RWPE2 (cell line): ENCODE measurements at regions not wholly inside any gene's neighbourhood (a gene's known extent, or its start where the extent isn't known, plus 50 kb on each side); places are given as distances from the start of the nearest gene placed in this dataset.
"Not testable (repeated sequence)": the region's sequence is repeated elsewhere in the genome, so short reads cannot be mapped to it uniquely, and the experiment has no call there.

Experiments used
- ATAC-seq: fragments of 200-7000 bp; cut with Tn5 transposase; 3 replicates; pipeline ENCODE4 v1.9.1; 2021; ENCODE audit warnings: low read depth
- DNase-seq: peaks from one replicate; pipeline ENCODE4 v3.0.0-alpha.2; 2020; ENCODE audit warnings: low spot score
- H3K27ac ChIP-seq: fragments of 450-650 bp; 2 replicates; pipeline ENCODE4 v1.5.1; 2017; ENCODE audit warnings: mild to moderate bottlenecking; ENCODE audit not compliant: poor library complexity, severe bottlenecking
- H3K27me3 ChIP-seq: fragments of 250-450 bp; sonication (Bioruptor Pico); 2 replicates; pipeline ENCODE4 v1.5.1; 2021; ENCODE audit warnings: mild to moderate bottlenecking, moderate library complexity; ENCODE audit not compliant: insufficient read depth, poor library complexity, severe bottlenecking
- H3K36me3 ChIP-seq: fragments of 250-450 bp; sonication (Bioruptor Pico); 2 replicates; pipeline ENCODE4 v1.5.1; 2020; ENCODE audit warnings: low read depth, mild to moderate bottlenecking, moderate library complexity
- H3K4me1 ChIP-seq: fragments of 250-450 bp; sonication (Bioruptor Pico); 2 replicates; pipeline ENCODE4 v1.5.1; 2021; ENCODE audit warnings: mild to moderate bottlenecking, moderate library complexity; ENCODE audit not compliant: insufficient read depth, poor library complexity, severe bottlenecking
- H3K4me3 ChIP-seq: fragments of 250-450 bp; sonication (Bioruptor Pico); 2 replicates; pipeline ENCODE4 v1.5.1; 2021; ENCODE audit warnings: mild to moderate bottlenecking, moderate library complexity; ENCODE audit not compliant: severe bottlenecking
- H3K9me3 ChIP-seq: fragments of 250-450 bp; sonication (Bioruptor Pico); 2 replicates; pipeline ENCODE4 v1.5.1; 2021; ENCODE audit warnings: mild to moderate bottlenecking, moderate library complexity; ENCODE audit not compliant: severe bottlenecking
- TF ChIP-seq, protein P1 (sequence below): fragments of 450-650 bp; IDR thresholded peaks from one replicate; pipeline ENCODE4 v1.5.1; 2017; ENCODE audit warnings: mild to moderate bottlenecking, moderate library complexity; ENCODE audit not compliant: poor library complexity, severe bottlenecking

- no peak overlapping the region for H3K27ac ChIP-seq
- DNase-seq, result no peak
- H3K27me3 ChIP-seq, result no peaks in the 10 kb centered on the region
- H3K4me1 ChIP-seq, result no peaks in the 10 kb centered on the region
- no peaks in the 10 kb centered on the region for H3K36me3 ChIP-seq
- H3K9me3 ChIP-seq, result no peaks in the 10 kb centered on the region
- ATAC-seq, result no peak
- H3K4me3 ChIP-seq, result no peak overlapping the region
- TF ChIP-seq, protein P1, sequence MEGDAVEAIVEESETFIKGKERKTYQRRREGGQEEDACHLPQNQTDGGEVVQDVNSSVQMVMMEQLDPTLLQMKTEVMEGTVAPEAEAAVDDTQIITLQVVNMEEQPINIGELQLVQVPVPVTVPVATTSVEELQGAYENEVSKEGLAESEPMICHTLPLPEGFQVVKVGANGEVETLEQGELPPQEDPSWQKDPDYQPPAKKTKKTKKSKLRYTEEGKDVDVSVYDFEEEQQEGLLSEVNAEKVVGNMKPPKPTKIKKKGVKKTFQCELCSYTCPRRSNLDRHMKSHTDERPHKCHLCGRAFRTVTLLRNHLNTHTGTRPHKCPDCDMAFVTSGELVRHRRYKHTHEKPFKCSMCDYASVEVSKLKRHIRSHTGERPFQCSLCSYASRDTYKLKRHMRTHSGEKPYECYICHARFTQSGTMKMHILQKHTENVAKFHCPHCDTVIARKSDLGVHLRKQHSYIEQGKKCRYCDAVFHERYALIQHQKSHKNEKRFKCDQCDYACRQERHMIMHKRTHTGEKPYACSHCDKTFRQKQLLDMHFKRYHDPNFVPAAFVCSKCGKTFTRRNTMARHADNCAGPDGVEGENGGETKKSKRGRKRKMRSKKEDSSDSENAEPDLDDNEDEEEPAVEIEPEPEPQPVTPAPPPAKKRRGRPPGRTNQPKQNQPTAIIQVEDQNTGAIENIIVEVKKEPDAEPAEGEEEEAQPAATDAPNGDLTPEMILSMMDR, result no peak
Measured at GRCh38 chr22:44646141-44646540, 55.9 kb upstream of the PRR5 start.

GRCh38 chr22:44645531-44645930 is 56.5 kb upstream of the PRR5 start:
- Histone ChIP-seq H3K4me3 (no peak overlapping the region), H3K27me3 (no peaks in the 10 kb centered on the region), H3K9me3 (no peaks in the 10 kb centered on the region), H3K27ac (no peak overlapping the region), H3K4me1 (no peaks in the 10 kb centered on the region), H3K36me3 (no peaks in the 10 kb centered on the region)
- no peak for ATAC-seq
- TF ChIP-seq, protein P1, result no peak
- DNase-seq, result no peak

- Histone ChIP-seq H3K27ac (no peak overlapping the region), H3K36me3 (no peaks in the 10 kb centered on the region), H3K4me3 (no peak overlapping the region), H3K4me1 (no peaks in the 10 kb centered on the region), H3K27me3 (no peaks in the 10 kb centered on the region), H3K9me3 (no peaks in the 10 kb centered on the region)
- ATAC-seq (no peak), DNase-seq (no peak)
- TF ChIP-seq, protein P1, result no peak
Measured at GRCh38 chr22:44645083-44645482, 56.9 kb upstream of the PRR5 start.

GRCh38 chr22:44643526-44644101 is 58.4 kb upstream of the PRR5 start:
- not testable (repeated sequence) for H3K4me1 ChIP-seq, H3K36me3 ChIP-seq, H3K4me3 ChIP-seq, H3K27me3 ChIP-seq, DNase-seq, H3K9me3 ChIP-seq, H3K27ac ChIP-seq, ATAC-seq

DNA sequence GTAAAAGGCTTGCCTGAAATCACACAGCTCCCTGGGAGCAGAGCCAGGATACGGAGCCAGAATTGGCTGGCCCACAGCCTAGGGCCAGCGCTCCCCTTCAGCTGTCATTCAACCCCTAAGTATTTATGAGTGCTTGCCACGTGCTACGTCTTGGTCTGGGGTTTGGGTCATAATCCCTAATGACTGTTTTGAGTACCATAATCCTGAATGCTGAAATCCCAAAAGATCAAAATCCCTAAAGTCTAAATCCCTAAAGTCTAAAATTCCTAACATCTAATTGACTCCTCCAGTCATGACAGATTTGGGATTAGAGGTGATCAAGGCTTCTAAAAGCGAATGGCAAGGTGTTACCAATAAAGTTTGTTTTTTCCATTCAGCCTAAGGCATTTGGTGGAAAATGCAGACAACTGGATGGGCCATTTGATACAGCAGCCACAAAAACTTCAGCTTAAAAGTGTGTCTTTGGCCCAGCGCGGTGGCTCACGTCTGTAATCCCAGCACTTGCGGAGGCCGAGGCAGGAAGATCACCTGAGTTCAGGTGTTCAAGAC is 59.8 kb upstream of the PRR5 start:
- no peaks in the 10 kb centered on the region for H3K9me3 ChIP-seq
- no peaks in the 10 kb centered on the region for H3K27me3 ChIP-seq
- H3K27ac ChIP-seq, result no peak overlapping the region
- ATAC-seq, result no peak
- TF ChIP-seq, protein P1, result no peak
- DNase-seq, result no peak
- H3K4me3 ChIP-seq, result no peak overlapping the region
- H3K4me1 ChIP-seq, result no peaks in the 10 kb centered on the region
- no peaks in the 10 kb centered on the region for H3K36me3 ChIP-seq
